Thyroid gland (tissue), 4 donors: ENCODE measurements at regions not wholly inside any gene's neighbourhood (a gene's known extent, or its start where the extent isn't known, plus 50 kb on each side); places are given as distances from the start of the nearest gene placed in this dataset.

Experiments used
- DNase-seq, 2 donors: peaks; one replicate each; pipeline ENCODE4 v3.0.0-alpha.2; 2019
- H3K27ac ChIP-seq, 3 donors: fragments of 200-600 bp; sonication (generic); 1 replicate in 2 of 3; 2 replicates in 1 of 3; pipeline ENCODE4 v1.5.1; 2016 to 2019; ENCODE audit warnings: mild to moderate bottlenecking in 1 of 3, moderate library complexity in 1 of 3
- H3K27me3 ChIP-seq: fragments of 200-600 bp; sonication (generic); one replicate; pipeline ENCODE4 v1.5.1; 2019
- H3K36me3 ChIP-seq, 2 donors: fragments of 200-600 bp; sonication (generic); one replicate each; pipeline ENCODE4 v1.5.1; 2016 to 2019
- H3K4me1 ChIP-seq, 2 donors: fragments of 200-600 bp; sonication (generic); one replicate each; pipeline ENCODE4 v1.5.1; 2017 to 2019
- H3K4me3 ChIP-seq, 3 donors: fragments of 200-600 bp; sonication (generic); replicated peaks in 1 of 3; 1 replicate in 2 of 3; 2 replicates in 1 of 3; pipeline ENCODE4 v1.5.1; 2016; ENCODE audit warnings: mild to moderate bottlenecking in 1 of 3
- H3K9me3 ChIP-seq: fragments of 200-600 bp; sonication (generic); one replicate; pipeline ENCODE4 v1.5.1; 2017
- POLR2A ChIP-seq, 2 donors: fragments of 450-650 bp; IDR thresholded peaks; one replicate each; pipeline ENCODE4 v1.6.1; 2017; ENCODE audit warnings: antibody characterized with exemption in 2 of 2, mild to moderate bottlenecking in 2 of 2, moderate library complexity in 1 of 2
- WGBS, 2 donors: methylation state at CpG; one replicate each; pipeline ENCODE4 v1.1.5; 2017; 5-methylcytosine and 5-hydroxymethylcytosine counted together
- intact Hi-C: fragments of 100-400 bp; cut with DNase I; formaldehyde crosslinking; loops from one replicate; pipeline ENCODE4 v1.15.1; 2023
- TF ChIP-seq, protein P1 (sequence below), 6 experiments: fragments of 200-600 bp in 3 of 6; fragments of 450-650 bp in 3 of 6; sonication (generic) in 3 of 6; IDR thresholded peaks; one replicate each; pipeline ENCODE4 v1.5.1; 2016 to 2019; ENCODE audit warnings: antibody characterized with exemption in 6 of 6, mild to moderate bottlenecking in 2 of 6, inconsistent platforms in 1 of 6, moderate library complexity in 1 of 6

DNA sequence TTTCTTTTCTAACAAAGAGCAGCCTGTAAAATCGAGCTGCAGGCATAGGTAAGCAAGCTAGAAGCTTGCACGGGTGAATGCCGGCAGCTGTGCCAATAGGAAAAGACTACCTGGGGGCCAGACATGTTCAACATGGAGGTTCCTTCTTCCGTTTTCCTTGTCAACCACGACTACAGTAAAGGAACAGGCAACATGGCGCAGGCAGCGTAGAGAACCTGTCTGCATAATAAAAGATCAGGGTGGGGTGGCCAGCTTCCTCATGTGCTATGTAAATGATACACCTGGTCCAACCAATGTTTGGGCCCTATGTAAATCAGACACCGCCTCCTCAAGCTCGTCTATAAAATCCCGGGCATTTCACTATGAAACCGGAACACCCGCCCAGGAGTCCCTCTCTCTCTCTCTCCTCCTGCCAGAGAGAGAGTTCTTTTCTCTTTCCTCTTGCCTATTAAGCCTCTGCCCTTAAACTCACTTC lies 103.8 kb upstream of the LIFR start:
- no peaks in the 10 kb centered on the region for H3K9me3 ChIP-seq
- intact Hi-C loops = loop anchor here (10.0 kb wide), 2 partner anchors 105 to 145 kb away; partner anchors contain the start of gene LIFR
- no peak overlapping the region for H3K4me3 ChIP-seq
- H3K27me3 ChIP-seq = no peaks in the 10 kb centered on the region
- WGBS, 2 donors = 83% methylated on average over 12 of the region's 12 CpGs
- H3K4me1 ChIP-seq = peaks cover 30 to 38% of the 10 kb centered on the region in 2 donors
- DNase-seq = no peak
- H3K27ac ChIP-seq = no peak overlapping the region
- TF ChIP-seq, protein P1, sequence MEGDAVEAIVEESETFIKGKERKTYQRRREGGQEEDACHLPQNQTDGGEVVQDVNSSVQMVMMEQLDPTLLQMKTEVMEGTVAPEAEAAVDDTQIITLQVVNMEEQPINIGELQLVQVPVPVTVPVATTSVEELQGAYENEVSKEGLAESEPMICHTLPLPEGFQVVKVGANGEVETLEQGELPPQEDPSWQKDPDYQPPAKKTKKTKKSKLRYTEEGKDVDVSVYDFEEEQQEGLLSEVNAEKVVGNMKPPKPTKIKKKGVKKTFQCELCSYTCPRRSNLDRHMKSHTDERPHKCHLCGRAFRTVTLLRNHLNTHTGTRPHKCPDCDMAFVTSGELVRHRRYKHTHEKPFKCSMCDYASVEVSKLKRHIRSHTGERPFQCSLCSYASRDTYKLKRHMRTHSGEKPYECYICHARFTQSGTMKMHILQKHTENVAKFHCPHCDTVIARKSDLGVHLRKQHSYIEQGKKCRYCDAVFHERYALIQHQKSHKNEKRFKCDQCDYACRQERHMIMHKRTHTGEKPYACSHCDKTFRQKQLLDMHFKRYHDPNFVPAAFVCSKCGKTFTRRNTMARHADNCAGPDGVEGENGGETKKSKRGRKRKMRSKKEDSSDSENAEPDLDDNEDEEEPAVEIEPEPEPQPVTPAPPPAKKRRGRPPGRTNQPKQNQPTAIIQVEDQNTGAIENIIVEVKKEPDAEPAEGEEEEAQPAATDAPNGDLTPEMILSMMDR (IDR thresholded peaks at IDR 0.05) = no peak
- TF ChIP-seq POLR2A (IDR thresholded peaks at IDR 0.05) = no peak
- H3K36me3 ChIP-seq = no peaks in the 10 kb centered on the region

DNA sequence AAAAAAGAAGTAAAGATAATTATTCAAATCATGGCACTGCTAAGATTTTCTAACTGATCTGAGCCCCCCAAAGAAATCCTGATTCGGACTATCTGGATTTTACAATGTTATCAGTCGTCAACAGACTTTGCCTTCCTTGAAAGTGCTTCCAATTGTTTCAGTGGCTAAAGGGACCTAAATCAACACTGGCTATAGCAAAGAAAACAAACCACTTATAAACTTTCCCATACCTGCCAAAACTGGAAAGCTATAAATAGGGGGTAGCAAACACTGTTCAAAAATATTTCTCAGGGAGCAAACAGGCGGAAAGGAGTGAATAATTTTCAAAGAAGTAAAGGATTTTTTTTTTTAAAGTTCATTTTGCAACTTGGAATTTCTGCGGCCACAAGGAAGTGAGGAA lies 105.6 kb upstream of the LIFR start:
- Histone ChIP-seq H3K4me1 (peaks cover 40 to 49% of the 10 kb centered on the region in 2 donors), H3K27me3 (no peaks in the 10 kb centered on the region), H3K9me3 (no peaks in the 10 kb centered on the region), H3K36me3 (no peaks in the 10 kb centered on the region), H3K27ac (peak overlapping the region; percentile 62 to 71 (median 68)), H3K4me3 (no peak overlapping the region)
- DNase-seq = no peak
- TF ChIP-seq POLR2A (IDR thresholded peaks at IDR 0.05) = peak in 1 of 2 donors; percentile 43
- TF ChIP-seq, protein P1 (IDR thresholded peaks at IDR 0.05) = peak in 1 of 6 experiments; percentile 10
- 16 to 21% methylated on average over 4 of the region's 4 CpGs for WGBS, 2 donors
- intact Hi-C loops = loop anchor here (10.0 kb wide), 2 partner anchors 107 to 143 kb away; partner anchors contain the start of gene LIFR

DNA sequence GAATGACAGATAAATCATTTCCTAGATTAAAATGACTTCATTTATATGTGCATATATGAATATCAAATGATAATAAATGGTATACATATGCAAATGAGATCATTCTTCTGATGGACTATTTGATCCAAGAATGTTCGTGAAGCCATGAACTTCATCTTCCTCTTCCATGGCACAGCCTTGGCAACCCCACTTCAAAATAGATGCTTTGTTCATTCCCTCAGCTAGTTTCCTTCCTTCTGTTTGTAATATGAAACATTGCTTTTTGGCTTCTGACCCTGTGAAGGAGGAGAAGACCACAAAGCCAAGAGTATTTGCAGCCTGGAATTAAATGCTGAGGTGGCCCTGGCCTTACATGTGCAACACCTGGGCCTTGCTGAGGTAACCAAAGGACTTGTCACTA lies 106.8 kb upstream of the LIFR start:
- WGBS, 2 donors = 77 to 90% methylated on average over 1 of the region's 1 CpG
- Histone ChIP-seq H3K27ac (peak overlapping the region; percentile 62 to 71 (median 68)), H3K27me3 (no peaks in the 10 kb centered on the region), H3K4me1 (peaks cover 40 to 51% of the 10 kb centered on the region in 2 donors), H3K4me3 (no peak overlapping the region), H3K36me3 (no peaks in the 10 kb centered on the region), H3K9me3 (no peaks in the 10 kb centered on the region)
- no peak for DNase-seq
- TF ChIP-seq, protein P1 (IDR thresholded peaks at IDR 0.05) = no peak
- TF ChIP-seq POLR2A (IDR thresholded peaks at IDR 0.05) = no peak
- intact Hi-C loops = loop anchor here (10.0 kb wide), 2 partner anchors 108 to 142 kb away; partner anchors contain the start of gene LIFR

DNA sequence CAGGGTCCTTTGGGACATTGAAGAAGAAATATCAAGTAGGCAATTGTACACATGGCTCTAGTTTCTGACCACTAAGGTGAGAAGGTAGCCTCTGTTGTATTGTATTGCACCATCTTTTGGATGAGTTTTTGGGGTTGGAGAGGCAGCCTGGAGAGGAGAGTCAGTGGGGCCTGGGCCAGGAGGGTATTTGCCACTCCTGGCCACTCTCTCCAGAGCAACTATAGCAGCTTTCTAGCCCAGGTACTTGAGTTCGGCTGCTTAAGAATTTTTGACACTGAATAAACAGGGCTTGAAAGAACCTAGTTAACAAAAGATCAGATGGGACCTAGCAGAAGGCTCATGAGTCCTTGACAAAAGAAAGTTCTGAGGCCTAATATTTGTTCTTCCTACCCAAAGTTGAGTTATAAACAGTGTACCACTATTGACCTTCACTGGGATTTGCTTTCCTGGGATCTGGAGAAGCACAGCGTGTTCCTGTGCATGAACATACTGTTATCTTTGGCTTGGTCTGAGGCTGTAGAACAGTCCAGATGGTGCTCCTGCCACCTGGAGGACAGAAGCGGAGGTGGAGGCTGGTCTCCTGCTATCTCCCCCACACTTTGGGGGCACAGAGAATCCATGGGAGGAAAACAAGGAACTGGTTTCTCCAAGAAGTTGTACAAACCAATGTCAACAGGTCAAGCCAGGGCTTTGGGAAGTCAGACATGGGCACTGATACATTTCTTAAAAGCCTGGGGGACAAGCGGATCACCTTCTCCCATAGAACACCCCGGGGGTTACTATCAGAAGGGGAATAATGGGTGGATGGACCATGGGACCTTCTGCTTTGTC lies 110.4 kb upstream of the LIFR start:
- Histone ChIP-seq H3K4me1 (peaks cover 33 to 41% of the 10 kb centered on the region in 2 donors), H3K27me3 (no peaks in the 10 kb centered on the region), H3K27ac (peak overlapping the region; percentile 39 to 65 (median 60)), H3K36me3 (no peaks in the 10 kb centered on the region), H3K9me3 (no peaks in the 10 kb centered on the region), H3K4me3 (no peak overlapping the region)
- 70 to 73% methylated on average over 5 of the region's 5 CpGs for WGBS, 2 donors
- TF ChIP-seq, protein P1 (IDR thresholded peaks at IDR 0.05) = peak; percentile 39 to 90 (median 77)
- no peak for TF ChIP-seq POLR2A (IDR thresholded peaks at IDR 0.05)
- peak; percentile 66 to 71 for DNase-seq
- intact Hi-C loops = loop anchor here (10.0 kb wide), 2 partner anchors 112 to 138 kb away; partner anchors contain the start of gene LIFR

DNA sequence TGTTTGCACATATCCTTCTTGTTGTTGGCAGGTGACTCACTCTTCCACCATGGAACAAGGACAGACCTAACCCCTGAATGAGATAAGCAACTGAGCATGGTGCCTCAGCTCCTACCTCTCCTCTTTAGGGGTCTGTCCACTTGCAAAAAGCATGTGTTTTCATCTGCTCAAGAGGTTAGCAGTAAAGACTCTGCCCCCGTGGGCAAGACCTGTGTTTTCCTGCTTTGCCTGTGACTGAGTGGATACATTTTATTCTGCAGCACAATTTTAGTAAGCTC lies 111.0 kb upstream of the LIFR start:
- Histone ChIP-seq H3K27ac (peak overlapping the region in 1 of 3 donors; percentile 60), H3K36me3 (no peaks in the 10 kb centered on the region), H3K4me1 (peaks cover 32 to 38% of the 10 kb centered on the region in 2 donors), H3K27me3 (no peaks in the 10 kb centered on the region), H3K9me3 (no peaks in the 10 kb centered on the region), H3K4me3 (no peak overlapping the region)
- DNase-seq = no peak
- 67 to 86% methylated on average over 1 of the region's 1 CpG for WGBS, 2 donors
- TF ChIP-seq, protein P1 (IDR thresholded peaks at IDR 0.05) = no peak
- no peak for TF ChIP-seq POLR2A (IDR thresholded peaks at IDR 0.05)
- intact Hi-C loops = loop anchor here (10.0 kb wide), 2 partner anchors 113 to 137 kb away; partner anchors contain the start of gene LIFR
